Stimulated activated CD8-positive, alpha-beta memory T cell treated with anti-CD3 and anti-CD28 coated beads, Interleukin-7, amount 100 ng/mL, for 24 hours (primary cell): ENCODE measurements at regions not wholly inside any gene's neighbourhood (a gene's known extent, or its start where the extent isn't known, plus 50 kb on each side); places are given as distances from the start of the nearest gene placed in this dataset.

Source experiments
- DNase-seq: peaks from one replicate; pipeline ENCODE4 v3.0.0-alpha.2; 2020; ENCODE audit warnings: low read depth

DNA sequence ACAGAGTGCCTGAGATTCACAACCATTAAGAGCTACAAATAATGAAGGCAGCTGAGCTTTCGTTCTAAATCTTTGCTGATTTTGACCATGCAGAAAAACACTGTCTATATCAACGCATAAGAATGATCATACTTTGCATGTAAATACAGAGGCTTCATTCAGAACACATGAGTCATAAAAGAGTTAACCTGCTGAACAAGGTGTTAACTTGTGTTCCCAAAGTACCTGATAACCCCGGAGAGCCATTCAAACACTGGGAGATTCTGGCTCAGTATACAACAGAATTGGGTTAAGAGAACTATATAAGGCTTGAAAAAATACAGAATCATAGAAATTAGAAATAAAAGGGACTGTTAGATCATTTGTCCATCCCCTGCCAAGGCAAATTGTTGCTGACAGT is 964.3 kb upstream of the TENM3 start:
- no peak for DNase-seq

DNA sequence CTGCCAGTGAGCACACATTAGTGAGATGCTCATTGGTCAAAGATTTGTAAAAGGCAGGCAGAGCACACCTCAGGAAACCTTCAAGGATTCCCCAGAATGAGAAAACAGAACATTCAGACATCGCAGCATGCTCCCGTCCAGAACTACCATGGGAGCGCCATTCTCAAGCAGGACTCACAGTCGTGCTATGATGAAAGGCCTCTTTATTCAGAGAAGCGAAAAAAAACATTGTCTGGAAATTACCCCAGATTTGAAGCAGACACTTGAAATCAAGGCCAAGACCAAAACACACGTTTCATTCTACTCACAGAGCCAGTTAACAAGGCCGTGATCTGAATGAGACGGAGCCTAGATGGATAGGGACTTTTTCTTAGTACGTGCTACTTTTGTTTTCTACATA is 961.8 kb upstream of the TENM3 start:
- DNase-seq, result no peak

DNA sequence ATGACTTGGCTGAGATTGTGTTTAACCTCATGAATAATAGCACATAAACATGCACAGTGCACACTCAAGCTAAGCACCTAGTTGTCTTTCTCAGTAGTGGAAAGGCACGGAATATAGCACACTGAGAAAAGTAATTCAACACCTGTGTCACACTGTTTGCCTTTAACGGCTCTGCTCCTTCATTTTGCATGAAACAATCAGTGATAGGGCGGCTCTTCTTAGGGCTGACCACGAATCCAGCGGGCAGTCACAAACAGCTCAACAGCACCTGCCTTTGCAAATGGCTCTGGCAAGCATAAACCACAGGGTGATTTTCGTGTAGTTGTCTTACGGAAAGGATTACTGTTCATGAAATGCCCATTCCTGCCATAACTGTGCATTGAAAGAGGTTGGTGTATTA is 954.0 kb upstream of the TENM3 start:
- DNase-seq, result no peak

DNA sequence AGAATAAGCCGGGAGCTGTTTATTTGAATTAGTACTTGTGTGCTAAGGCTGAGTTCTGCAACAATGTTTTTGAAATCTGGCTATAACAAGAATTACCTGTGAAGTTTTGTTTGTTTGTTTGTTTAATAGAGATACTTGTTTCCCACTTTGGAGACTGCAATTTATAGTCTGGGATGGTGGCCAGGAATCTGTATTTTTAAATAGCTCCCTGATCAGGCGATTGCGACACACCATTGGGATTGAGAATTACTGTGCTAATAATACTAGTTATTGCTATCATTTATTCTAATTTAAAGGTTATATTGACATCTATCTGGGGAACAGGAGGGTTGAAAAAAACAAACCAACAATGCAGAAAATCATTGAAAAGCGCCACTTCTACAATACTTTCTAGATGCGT is 951.6 kb upstream of the TENM3 start:
- no peak for DNase-seq

DNA sequence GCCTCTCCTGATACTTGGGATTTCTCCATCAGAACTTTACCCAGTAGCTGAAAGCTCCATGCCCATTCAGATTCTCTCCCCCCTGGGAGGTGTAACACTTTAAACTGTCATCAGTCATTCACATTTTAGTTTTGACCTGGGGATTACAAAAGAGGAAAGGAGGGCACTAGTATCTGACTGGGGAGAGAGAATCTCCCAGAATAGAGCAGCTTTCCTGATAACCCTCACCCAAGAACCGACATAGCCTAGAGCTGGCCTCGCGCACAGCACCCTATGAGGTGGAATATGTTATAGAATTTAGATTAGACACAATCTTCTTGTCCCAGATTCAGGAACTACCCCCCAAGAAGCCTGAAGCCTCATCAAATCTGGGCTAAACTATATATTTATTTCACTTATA is 950.2 kb upstream of the TENM3 start:
- DNase-seq, result no peak

DNA sequence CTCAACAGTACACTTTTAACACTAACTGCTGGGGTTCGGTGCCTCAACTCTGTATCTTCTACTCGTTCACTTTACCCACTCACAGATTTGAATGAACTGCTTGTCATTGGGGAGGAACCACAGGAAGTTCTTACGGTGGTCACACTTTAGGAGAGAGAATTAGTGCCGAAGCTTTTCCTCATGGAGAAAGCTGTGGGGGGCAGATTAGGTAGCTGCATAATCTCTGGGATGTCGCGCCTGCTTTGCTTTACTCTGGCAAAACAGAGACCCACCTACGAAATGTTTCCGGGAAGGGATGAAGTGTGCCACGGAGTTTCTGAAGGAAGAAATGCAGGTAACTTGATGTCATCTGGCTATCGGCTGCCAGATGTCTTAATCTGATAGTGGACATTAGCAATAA is 949.7 kb upstream of the TENM3 start:
- no peak for DNase-seq

DNA sequence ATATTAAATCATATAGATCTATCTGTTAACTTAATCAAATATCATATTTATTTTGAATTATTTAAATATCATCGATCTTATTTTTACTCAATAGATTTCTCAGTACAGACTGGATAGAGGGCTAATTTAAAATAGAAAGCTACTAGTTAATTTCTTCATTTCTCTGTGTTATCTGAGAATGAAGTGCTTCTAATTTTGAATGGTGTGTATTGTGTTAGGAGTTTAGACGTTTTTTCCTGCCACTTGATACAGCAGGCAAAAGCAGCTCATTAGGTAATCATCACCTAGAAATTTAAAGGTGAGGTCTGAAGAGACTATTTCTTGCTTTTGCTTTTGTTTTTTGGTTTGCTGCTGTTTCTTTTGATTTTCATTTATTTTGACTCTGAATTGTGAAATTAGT is 948.8 kb upstream of the TENM3 start:
- DNase-seq, result no peak

DNA sequence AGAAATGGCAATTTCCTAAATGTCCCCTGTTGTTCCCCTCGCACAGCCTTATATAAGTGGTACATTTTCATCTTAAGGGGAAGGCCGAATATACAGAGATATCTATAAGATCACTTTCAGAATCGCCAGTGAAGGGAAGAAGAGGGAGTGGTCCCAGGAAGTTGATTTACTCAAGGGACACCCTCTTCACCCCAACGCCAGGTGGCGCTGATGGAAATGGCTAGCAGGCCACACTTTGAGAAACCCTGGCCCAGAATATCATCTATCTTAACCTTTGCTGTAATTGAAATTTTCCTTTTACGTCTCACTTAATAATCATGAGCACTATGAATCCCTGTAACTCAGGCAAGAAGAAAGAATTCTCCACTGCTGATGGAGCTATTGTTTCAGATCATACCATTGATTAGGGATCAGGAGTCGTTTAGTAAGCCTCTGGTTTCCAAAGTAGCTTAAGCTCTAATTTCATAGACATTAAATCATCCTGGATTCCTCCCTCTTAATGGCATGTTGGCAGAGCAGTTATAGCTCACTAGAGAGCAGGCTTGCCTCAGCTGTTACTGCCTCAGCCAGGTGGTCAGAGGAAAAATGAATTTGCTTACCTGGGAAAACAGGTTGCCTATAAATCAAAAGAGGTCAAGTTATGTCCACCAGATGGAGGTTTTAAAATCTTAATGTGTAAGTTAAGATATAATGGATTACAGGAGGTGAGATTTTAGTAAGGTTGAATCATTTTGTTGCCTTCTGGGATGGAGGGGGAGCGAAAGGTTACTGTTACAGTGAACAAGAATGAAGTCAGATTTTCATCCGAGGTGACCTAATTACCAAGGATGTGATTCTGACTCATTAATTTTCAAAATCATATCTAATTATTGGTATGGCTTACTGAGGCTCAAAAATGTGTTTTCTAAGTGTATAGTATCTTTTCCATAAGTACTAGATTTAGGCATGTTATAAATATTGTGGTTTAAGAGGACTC is 941.2 kb upstream of the TENM3 start:
- no peak for DNase-seq

DNA sequence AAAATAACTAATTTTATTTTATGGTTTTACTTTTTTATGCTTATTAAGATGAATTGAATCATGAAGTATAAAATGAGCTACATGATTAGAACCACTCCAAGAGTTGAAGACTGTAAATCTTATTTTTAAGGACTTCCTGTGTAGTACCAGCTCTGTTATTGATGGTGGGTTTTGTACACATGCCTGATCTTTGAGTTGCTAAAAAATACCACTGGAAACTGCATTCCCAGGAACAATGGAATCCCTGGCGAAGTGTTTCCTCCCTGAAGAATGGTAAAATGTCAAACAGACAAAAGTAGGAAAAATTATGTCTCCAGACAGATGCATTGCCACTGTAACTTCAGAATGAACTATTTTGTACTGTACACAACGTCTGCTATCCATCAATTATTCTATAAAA is 935.4 kb upstream of the TENM3 start:
- DNase-seq, result no peak

DNA sequence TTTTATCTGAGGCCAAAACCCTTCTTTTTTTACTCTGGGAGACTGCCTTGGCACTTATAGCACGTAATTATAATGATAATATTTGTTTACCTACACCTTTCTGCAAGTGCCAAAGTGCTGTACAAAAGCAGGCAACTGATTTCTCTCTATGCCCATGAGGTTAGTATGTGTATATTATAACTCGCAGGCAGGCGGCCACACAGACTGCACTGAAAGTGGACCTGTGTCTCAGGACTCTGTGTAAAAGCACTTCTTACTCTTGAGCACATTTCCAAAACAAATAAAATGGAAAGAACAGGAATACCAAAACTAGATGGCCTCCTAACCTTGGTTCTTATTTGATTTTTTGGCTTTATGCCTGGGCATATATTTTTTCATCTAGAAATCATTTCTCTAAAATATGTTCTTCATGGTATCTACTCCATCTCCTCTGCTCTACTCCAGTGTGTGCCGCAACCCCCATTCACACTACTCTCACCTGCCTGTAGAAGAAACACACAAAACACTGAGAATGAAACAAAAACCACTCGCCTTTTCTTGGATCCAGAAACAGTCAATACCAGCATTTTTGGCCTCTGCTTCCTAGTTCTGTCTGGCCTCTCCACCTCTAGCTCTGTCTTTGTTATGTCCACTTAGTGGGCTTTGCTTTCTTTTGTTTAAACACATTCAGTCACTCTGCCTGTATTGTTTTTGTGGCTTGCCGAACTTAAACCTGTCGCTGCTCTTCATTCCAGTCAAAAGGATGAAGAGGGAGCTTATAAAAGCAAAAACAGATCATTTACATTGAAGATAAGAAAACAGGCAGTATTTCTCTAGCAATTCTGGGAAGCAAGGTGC is 934.5 kb upstream of the TENM3 start:
- no peak for DNase-seq

DNA sequence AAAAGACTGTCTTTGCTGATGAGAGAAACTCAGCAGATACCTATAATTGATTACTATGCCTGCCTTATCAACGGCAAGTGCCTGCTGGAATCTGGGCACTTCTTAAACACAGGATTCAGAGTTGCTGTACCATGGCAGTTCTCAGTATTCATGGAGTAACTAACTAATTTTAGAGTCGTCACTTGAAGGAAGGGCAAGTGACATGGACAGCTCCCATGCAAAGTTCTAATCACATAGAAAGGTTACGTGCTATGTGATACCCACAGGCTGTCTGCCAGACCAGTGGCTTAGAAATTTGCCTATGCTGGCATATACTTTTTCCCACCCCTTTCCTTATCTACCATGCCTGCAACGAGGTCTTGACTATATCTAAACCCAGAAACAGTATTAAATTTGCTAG is 931.1 kb upstream of the TENM3 start:
- no peak for DNase-seq

DNA sequence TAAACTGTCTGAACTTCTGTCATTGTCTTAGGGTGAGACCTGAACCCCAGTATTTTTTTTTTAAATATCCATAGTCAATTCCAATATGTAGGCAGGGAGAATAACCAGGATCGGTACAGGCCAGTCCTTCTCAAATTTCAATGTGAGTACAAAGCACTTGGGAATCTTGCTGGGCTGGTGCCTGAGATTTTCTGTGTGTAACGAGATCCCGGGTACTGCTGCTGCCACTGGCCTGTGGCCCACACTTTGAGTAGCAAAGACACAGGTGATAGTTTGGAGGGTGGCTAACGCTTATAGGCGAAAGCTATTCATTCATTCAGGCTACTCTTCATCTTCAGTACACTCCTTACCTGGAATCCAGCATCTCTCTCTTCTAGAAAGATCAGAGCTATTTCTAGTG is 923.6 kb upstream of the TENM3 start:
- DNase-seq, result no peak

DNA sequence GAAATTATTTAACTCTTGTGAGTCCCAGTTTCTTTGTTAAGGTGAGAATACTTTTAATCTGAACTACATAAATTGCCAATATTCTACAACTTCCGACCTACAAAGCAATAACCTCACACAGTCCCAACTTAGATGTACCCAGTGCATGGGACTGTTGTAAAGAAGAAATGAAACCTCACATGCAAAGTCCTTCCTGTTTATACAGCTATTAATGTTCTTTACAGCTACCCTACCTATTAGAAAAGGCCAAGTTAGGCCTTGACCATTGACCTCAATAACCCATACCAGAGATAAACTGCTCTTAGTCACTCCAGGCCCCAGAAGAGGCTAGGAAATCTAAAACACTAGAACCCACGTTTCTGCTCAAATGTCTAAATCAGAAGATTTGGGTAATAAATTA is 920.1 kb upstream of the TENM3 start:
- DNase-seq, result no peak

DNA sequence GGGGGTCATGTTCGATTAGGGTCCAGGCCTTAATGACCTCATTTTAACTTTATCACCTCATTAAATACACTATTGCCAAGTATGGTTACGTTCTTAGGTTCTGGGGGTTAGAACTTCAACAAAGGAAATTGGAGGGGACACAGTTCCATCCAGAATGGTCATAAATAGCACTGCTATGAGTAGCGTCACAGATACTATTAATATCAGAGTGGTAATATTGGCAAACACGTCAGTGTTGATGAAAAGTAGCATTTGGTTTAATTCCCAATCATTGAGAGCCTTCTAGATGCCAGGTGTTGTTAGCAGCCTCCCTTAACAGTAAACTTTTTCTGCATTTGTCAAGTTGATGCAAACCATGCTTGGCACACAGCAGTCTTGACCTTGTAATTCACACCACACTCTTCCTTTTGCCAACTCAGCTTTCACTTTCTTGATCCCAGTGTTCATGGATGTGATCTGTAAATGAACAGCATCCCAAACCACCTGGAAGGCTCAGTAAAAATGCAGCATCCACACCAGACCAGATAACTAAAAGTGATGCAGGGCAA is 912.5 kb upstream of the TENM3 start:
- no peak for DNase-seq

DNA sequence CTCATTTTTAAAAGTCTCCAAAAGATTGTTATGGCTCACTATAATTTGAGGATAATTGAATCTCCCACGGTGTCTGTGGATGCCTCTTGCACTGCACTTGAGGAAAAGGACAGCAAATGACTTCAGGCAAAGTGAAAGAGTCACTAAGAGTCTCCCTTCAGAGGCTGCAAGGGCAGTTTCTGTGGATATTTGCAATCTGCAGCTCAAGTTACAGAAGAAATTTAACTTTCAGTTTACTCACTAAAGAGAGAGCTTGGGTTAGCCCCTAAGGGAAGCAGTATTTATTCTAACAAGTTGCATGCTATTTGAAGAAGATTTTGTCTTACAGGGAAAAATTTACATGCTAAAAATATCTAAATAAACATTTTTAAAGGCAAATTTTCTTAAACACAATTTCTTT is 912.0 kb upstream of the TENM3 start:
- no peak for DNase-seq

DNA sequence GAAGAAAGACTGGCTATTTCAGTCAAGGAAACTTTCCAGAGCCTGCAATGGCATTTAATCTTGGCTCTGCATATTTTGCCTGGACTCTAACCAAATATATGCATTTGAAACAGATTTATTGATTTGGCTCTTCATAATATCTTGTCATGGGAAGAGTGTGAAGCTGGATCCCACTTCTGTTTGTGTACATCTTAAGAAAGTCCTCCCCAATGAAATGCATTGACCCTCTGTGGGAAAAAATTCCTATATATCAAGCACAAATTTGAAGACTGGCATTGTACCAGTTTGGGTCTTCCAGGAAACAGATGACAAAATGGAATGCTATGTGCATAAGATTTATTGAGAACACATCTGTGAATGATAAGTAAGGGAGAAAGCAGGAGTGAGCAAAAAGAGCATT is 897.3 kb upstream of the TENM3 start:
- no peak for DNase-seq

DNA sequence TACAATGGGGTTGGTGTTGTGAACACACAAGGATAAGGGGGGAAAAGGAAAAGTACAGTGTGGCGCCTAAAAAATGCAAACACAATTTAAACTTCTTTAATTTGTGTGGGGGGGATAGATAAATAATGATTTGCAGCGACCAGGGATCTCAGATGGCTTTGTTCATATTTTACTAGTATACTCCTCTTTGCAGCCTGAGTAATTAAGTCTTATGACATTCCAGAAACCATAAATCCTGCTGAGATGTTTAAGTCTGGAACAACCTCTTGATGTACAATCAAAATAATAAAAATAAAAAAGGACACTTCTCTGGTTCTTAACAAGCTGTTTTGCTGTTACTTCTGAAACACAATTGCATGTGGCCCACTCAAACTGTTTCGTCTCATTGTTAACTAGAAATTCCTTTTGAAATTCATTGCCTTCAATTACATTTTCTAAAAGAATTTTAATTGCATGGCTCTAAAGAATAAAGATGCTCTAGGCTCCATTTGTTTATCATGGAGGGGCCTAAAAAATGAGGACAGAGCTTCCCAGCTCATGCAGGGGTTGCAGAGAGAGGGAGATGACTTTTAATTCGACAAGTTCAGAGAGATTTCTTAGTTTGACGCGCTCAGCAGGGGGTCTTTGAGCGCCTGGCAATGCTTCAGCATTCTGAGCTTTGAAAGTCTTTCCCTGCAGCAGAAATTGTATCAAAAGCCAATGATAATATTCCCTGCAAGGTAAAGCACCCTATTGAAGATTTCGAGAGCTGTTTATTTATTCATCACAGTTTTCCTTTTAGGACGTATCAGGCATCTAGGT is 892.4 kb upstream of the TENM3 start:
- no peak for DNase-seq

DNA sequence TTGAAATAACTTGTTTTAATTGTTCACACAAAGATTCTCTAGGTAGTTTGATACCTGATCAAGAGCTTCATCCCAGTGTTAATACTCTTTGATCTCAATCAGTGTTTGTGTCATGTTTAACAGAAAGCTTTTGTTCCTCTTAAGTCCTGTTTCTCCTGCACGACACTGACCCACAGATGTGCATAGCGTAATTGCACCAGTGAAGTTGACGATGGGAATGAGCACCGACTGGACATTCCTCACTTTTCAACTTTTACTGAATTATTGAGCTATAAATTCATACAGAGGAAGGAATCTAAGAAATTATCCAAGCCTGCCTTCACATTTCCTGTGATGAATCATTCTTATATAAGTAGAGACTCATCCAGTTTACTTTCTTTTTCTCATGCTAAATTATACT is 878.7 kb upstream of the TENM3 start:
- no peak for DNase-seq

DNA sequence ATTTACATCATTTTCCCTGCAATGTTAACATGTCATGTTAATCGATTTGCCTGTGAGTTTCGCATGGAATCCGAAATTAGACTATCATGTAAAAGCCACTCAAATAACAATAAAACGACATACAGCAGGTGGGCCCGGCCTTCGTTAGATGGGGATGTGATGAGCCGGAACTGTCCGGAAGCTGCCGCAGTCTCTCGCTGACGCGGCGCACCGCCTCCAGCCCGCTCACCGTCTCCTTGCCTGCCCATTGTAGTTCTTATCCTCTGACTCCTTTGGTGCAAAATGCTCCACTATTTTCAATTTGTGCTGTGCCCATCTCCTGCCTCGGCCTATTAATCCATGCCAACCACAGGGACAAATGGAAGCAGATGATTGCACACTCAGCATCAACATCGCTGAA is 877.5 kb upstream of the TENM3 start:
- no peak for DNase-seq

DNA sequence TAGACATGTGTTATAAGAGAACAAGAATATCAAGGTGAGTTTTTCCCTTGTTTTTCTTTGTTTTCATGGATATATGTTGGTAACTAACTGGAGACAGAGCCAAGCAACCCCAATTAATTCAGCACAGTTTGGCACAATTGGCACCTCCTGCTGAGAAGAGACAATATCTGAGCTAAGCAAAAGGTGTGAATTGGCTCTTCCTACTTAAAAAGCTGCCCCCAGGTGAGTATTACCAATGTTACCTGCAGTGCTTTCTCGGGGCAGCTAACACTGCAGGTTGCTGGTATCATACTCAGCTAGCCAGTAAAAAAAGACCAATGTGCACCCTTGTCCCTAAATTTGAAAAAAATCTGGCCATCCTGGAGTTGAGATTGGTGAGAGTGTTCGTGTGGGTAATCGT is 871.2 kb upstream of the TENM3 start:
- no peak for DNase-seq

DNA sequence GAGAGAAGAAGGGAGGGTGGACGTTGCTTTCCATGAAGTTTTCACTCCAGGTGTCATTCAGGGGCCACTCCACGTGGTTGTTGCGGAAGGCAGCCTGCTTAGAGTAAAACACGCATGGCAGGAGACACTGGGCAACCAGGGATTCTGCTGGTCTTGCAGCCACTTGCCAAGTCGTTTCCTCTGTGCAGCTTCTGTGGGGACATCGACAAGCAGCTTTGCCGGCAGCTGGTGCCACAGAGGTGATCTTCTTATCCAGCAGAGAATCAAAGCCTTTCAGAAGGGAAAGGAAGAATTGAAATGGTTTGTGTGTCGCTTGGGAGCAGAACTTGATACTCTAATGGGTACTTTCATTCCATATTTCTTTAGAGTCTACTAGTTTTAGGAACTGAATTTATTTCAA is 867.1 kb upstream of the TENM3 start:
- DNase-seq, result no peak

DNA sequence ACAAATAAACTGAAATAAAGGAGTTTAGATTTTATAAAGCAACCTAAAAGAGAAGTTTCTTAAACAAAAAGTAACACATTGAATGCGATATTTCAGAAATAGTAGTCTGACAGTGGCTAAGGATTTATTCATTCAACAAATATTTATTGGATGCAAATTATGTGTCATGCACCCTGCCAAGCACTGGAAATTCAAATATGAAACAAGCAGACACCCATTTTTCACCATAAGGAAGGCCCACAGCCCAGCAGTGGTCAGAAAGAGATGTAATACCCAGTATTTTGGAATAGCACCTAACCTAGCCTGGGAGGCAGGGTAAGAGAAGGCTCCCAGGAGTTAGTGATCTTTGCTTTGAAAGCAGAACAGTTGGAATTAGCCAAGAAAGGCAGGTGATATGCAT is 855.1 kb upstream of the TENM3 start:
- no peak for DNase-seq
